NCI-H2029 treated with DMSO at 0.1 percent for 48 hours (cell line): ENCODE measurements at regions not wholly inside any gene's neighbourhood (a gene's known extent, or its start where the extent isn't known, plus 50 kb on each side); places are given as distances from the start of the nearest gene placed in this dataset.

Experiments
- DNase-seq: peaks from one replicate; lab custom pipeline; 2025; lab: John Stamatoyannopoulos, UW

- DNase-seq = no peak
These were observed 56.6 kb upstream of the PACRGL start for GRCh38 chr4:20643631-20644030.

- no peak for DNase-seq
These were observed 55.0 kb upstream of the PACRGL start for GRCh38 chr4:20645236-20645635.

DNA sequence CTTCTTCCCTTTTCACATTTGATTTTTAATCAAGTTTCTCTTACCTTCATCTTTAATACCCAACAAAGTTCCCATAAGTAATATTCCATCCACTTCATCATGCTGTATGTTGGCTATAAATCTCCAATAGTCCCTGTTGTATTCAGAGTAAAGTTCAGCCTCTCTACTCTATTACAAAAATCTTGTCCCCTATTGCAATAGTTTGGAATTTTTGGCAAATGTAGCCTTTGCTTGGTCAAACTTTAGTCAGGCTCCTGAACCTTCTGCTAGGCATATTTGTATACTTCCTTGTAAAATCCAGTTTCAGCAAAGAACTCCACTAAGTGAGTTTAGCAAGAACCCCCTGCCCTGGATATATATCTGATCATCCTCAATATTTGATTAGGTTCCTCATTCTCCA is 54.0 kb upstream of the PACRGL start:
- DNase-seq = no peak
